Astrocyte of the spinal cord (primary cell): ENCODE measurements at regions not wholly inside any gene's neighbourhood (a gene's known extent, or its start where the extent isn't known, plus 50 kb on each side); places are given as distances from the start of the nearest gene placed in this dataset.

Experiments
- DNase-seq: peaks from one replicate; pipeline ENCODE4 v3.0.0; 2011; ENCODE audit warnings: low read depth, low spot score
- H3K4me3 ChIP-seq: 2 replicates; pipeline ENCODE4 v1.5.1; 2011; ENCODE audit warnings: low read depth, mild to moderate bottlenecking, low read length, moderate library complexity
- CTCF ChIP-seq: IDR thresholded peaks from 2 replicates; pipeline ENCODE4 v1.5.1; 2012; ENCODE audit warnings: low read depth, mild to moderate bottlenecking, low read length, inconsistent platforms
- in situ Hi-C: cut with HindIII; loops from 2 replicates; pipeline ENCODE4 v1.10.0; 2017; ENCODE audit warnings: low sequenced_read_pairs

GRCh38 chr10:29734962-29735627 lies 100.3 kb upstream of the SVIL start:
- in situ Hi-C loops, result no loop called here
- peak; percentile 33 for DNase-seq

GRCh38 chr10:29734640-29734961 lies 99.8 kb upstream of the SVIL start:
- in situ Hi-C loops, result no loop called here
- H3K4me3 ChIP-seq, result peak overlapping the region; percentile 92
- TF ChIP-seq CTCF, result no peak

More at GRCh38 chr10:29734962-29735627, 100.3 kb upstream of the SVIL start:
- H3K4me3 ChIP-seq, result peak overlapping the region; percentile 92
- no peak for TF ChIP-seq CTCF

GRCh38 chr10:29733323-29733722 lies 98.6 kb upstream of the SVIL start:
- no peak for DNase-seq

More at GRCh38 chr10:29734640-29734961, 99.8 kb upstream of the SVIL start:
- DNase-seq, result no peak

GRCh38 chr10:29732918-29733317 lies 98.1 kb upstream of the SVIL start:
- DNase-seq, result no peak
- TF ChIP-seq CTCF, result no peak
- H3K4me3 ChIP-seq, result no peak overlapping the region
- in situ Hi-C loops, result no loop called here

More at GRCh38 chr10:29733323-29733722, 98.6 kb upstream of the SVIL start:
- in situ Hi-C loops, result no loop called here
- TF ChIP-seq CTCF, result no peak
- H3K4me3 ChIP-seq, result peak overlapping the region; percentile 10

DNA sequence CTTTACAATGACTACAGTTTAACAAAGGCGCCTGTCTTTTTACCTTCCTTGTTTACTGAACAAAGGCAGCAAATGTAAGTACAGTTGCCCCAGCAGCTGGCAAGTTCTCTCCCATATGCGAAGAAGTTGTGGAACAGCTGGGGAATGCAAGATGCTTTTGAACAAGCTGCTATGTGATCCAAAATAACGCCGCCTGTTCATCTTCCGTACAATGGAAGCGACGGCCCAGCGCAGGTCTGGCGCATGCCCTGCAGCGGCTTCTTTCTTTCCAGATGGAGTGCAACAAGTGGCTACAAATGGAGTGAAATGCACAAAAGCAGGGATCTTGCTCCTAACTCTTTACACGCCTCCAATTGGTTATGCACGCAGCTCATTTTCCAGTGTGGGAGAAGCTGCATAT lies 97.0 kb upstream of the SVIL start:
- TF ChIP-seq CTCF, result no peak
- no peak overlapping the region for H3K4me3 ChIP-seq
- in situ Hi-C loops, result no loop called here

GRCh38 chr10:29730969-29731368 lies 96.2 kb upstream of the SVIL start:
- in situ Hi-C loops, result no loop called here
- H3K4me3 ChIP-seq, result no peak overlapping the region
- TF ChIP-seq CTCF, result no peak
- DNase-seq, result no peak

More for the DNA sequence above, 97.0 kb upstream of the SVIL start:
- no peak for DNase-seq
